Naive B cell (primary cell): ENCODE measurements at regions not wholly inside any gene's neighbourhood (a gene's known extent, or its start where the extent isn't known, plus 50 kb on each side); places are given as distances from the start of the nearest gene placed in this dataset.
"Not testable (repeated sequence)": the region's sequence is repeated elsewhere in the genome, so short reads cannot be mapped to it uniquely, and the experiment has no call there.

Experiments
- ATAC-seq, 2 donors: fragments of 150-1000 bp; cut with Tn5 transposase; 2 replicates each; pipeline ENCODE4 v1.10.0; 2021; ENCODE audit warnings: low read depth in 2 of 2, mild to moderate bottlenecking in 2 of 2, moderate library complexity in 2 of 2
- DNase-seq: peaks from one replicate; pipeline ENCODE4 v3.0.0; 2022
- H3K27ac Mint-ChIP-seq, 6 donors: one replicate each; pipeline ENCODE4 v1.8.0; 2020 to 2022; ENCODE audit warnings: mild to moderate bottlenecking in 6 of 6, mixed read lengths in 6 of 6, moderate library complexity in 5 of 6, inconsistent platforms in 2 of 6
- H3K27me3 Mint-ChIP-seq, 3 donors: one replicate each; pipeline ENCODE4 v1.8.0; 2021 to 2022; ENCODE audit warnings: mixed read lengths in 3 of 3, mild to moderate bottlenecking in 1 of 3
- H3K36me3 Mint-ChIP-seq, 2 donors: one replicate each; pipeline ENCODE4 v1.8.0; 2020 to 2022; ENCODE audit warnings: mixed read lengths in 2 of 2, inconsistent platforms in 1 of 2, mild to moderate bottlenecking in 1 of 2
- H3K4me1 Mint-ChIP-seq, 3 donors: one replicate each; pipeline ENCODE4 v1.8.0; 2020 to 2022; ENCODE audit warnings: mixed read lengths in 3 of 3, inconsistent platforms in 1 of 3, mild to moderate bottlenecking in 1 of 3, moderate library complexity in 1 of 3
- H3K4me3 Mint-ChIP-seq, 8 donors: one replicate each; pipeline ENCODE4 v1.8.0; 2020 to 2022; ENCODE audit warnings: mild to moderate bottlenecking in 8 of 8, mixed read lengths in 8 of 8, moderate library complexity in 8 of 8, inconsistent platforms in 2 of 8
- H3K9me3 Mint-ChIP-seq, 7 donors: one replicate each; pipeline ENCODE4 v1.8.0; 2020 to 2022; ENCODE audit warnings: mixed read lengths in 7 of 7, mild to moderate bottlenecking in 5 of 7, inconsistent platforms in 2 of 7, moderate library complexity in 1 of 7

DNA sequence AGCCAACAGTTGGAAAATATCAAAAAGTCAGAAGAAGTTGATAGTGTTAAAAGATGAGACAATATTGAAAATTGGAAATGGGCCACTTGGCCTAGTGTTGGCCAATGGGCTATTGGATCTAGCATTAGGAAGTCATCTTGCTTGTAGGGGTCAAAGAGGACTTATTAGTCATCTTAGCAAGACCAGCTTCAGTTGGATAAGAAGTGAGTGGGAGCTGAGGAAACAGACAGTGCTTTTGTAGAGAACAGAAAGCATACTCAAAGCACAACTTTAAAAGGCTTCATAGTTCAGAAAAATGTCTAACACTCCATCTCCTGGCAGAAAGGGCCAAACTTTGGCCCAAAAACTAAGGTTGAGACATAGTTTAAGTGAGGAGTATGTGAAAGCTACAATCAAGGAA, 139.9 kb upstream of the PKN2 start:
- Mint-ChIP-seq H3K36me3 (no peaks in the 10 kb centered on the region), H3K4me1 (no peaks in the 10 kb centered on the region), H3K4me3 (no peak overlapping the region), H3K9me3 (no peaks in the 10 kb centered on the region), H3K27ac (no peak overlapping the region), H3K27me3 (peaks cover 12 to 19% (median 16%) of the 10 kb centered on the region in 3 donors)
- ATAC-seq: no peak
- DNase-seq: no peak

GRCh38 chr1:88549536-88549935, 134.5 kb upstream of the PKN2 start:
- no peak for DNase-seq
- Mint-ChIP-seq H3K36me3 (no peaks in the 10 kb centered on the region), H3K27me3 (peaks cover 2 to 5% (median 2%) of the 10 kb centered on the region in 3 donors), H3K4me1 (no peaks in the 10 kb centered on the region), H3K27ac (no peak overlapping the region), H3K9me3 (no peaks in the 10 kb centered on the region), H3K4me3 (no peak overlapping the region)
- ATAC-seq: no peak

DNA sequence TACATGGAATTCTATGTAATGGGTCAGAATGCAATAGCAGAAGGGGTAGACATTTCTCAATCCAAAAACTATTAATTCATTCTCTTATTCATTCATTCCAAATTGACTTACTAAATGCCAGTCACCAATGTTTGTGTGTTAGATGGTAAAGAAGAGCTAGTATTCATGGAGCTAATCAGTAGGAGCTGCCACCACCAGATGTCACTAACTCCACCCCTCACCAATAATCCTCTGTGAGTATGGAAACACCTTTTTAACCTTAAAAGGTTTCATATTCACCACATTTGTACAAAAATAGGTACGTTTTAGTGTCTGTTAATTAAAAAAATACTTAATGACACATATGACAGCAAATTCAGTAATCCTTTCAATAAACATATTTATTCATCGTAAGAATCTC, 131.8 kb upstream of the PKN2 start:
- Mint-ChIP-seq H3K27ac (no peak overlapping the region), H3K36me3 (no peaks in the 10 kb centered on the region)
- no peak for ATAC-seq

DNA sequence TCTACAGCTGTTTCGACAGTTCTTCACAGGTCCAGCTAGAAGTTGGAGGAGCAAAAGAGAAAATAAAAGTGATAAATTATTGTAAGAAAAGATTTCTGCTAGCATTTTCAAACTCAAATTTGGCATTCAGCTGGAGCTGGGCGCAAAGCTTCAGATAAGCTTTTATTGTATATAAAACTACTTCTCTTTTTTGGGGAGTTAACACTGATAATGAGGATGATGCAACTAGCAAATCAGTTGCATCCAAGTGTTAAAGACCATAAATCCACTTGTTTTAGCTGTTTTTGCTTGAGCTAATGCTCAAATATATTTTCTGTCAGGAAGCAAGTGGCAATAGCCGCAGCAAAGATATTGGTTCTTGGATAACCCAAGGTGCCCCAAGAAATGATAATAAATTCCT, 127.1 kb upstream of the PKN2 start:
- no peaks in the 10 kb centered on the region for H3K9me3 Mint-ChIP-seq
- no peak overlapping the region for H3K27ac Mint-ChIP-seq
- DNase-seq (no peak), ATAC-seq (no peak)
- H3K27me3 Mint-ChIP-seq: no peaks in the 10 kb centered on the region
- H3K4me3 Mint-ChIP-seq: no peak overlapping the region
- no peaks in the 10 kb centered on the region for H3K36me3 Mint-ChIP-seq
- no peaks in the 10 kb centered on the region for H3K4me1 Mint-ChIP-seq

More for the DNA sequence above, 131.8 kb upstream of the PKN2 start:
- Mint-ChIP-seq H3K4me3 (no peak overlapping the region), H3K27me3 (no peaks in the 10 kb centered on the region), H3K4me1 (no peaks in the 10 kb centered on the region), H3K9me3 (no peaks in the 10 kb centered on the region)
- no peak for DNase-seq

GRCh38 chr1:88560621-88561020, 123.5 kb upstream of the PKN2 start:
- H3K4me1 Mint-ChIP-seq: no peaks in the 10 kb centered on the region
- no peaks in the 10 kb centered on the region for H3K36me3 Mint-ChIP-seq
- ATAC-seq: no peak

DNA sequence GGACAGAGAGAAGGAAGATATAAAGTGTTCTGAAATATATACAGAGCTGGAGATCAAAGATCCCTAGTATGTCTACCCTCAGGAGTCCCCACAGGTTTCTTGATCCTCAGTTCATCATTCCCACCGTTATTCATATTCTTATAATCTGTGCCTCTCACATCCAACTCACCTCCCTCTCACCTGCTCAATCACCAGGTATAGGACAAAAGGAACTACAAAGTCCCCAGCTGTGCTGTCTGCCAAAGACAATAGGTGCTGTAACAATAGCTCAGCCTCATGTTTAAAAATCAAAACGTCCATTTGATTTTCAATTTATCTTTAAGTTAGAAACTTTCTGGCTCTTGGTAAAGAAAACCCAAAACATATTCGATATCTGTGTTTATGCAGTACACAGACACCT, 121.1 kb upstream of the PKN2 start:
- Mint-ChIP-seq H3K4me3 (no peak overlapping the region), H3K9me3 (no peaks in the 10 kb centered on the region), H3K36me3 (no peaks in the 10 kb centered on the region), H3K4me1 (no peaks in the 10 kb centered on the region), H3K27me3 (peaks cover 0 to 4% (median 0%) of the 10 kb centered on the region in 3 donors), H3K27ac (no peak overlapping the region)
- DNase-seq (no peak), ATAC-seq (no peak)

More at GRCh38 chr1:88560621-88561020, 123.5 kb upstream of the PKN2 start:
- Mint-ChIP-seq H3K27ac (no peak overlapping the region), H3K27me3 (peaks cover 0 to 4% (median 0%) of the 10 kb centered on the region in 3 donors), H3K9me3 (no peaks in the 10 kb centered on the region), H3K4me3 (no peak overlapping the region)
- DNase-seq: no peak

GRCh38 chr1:88566615-88567387, 117.3 kb upstream of the PKN2 start:
- ATAC-seq (no peak), DNase-seq (no peak)
- Mint-ChIP-seq H3K9me3 (no peaks in the 10 kb centered on the region), H3K36me3 (no peaks in the 10 kb centered on the region), H3K27ac (no peak overlapping the region), H3K27me3 (peaks cover 6 to 12% (median 10%) of the 10 kb centered on the region in 3 donors), H3K4me3 (no peak overlapping the region), H3K4me1 (no peaks in the 10 kb centered on the region)

GRCh38 chr1:88571506-88571905, 112.6 kb upstream of the PKN2 start:
- Mint-ChIP-seq H3K27ac (peak overlapping the region in 1 of 6 donors; percentile 29), H3K27me3 (peaks cover 11 to 19% (median 16%) of the 10 kb centered on the region in 3 donors), H3K4me3 (no peak overlapping the region), H3K4me1 (no peaks in the 10 kb centered on the region), H3K9me3 (no peaks in the 10 kb centered on the region), H3K36me3 (no peaks in the 10 kb centered on the region)
- DNase-seq (no peak), ATAC-seq (no peak)

GRCh38 chr1:88579598-88579997, 104.5 kb upstream of the PKN2 start:
- Mint-ChIP-seq H3K36me3 (no peaks in the 10 kb centered on the region), H3K27me3 (peaks cover 21 to 47% (median 21%) of the 10 kb centered on the region in 3 donors), H3K27ac (no peak overlapping the region), H3K4me1 (no peaks in the 10 kb centered on the region), H3K4me3 (no peak overlapping the region), H3K9me3 (peaks cover 0 to 5% (median 0%) of the 10 kb centered on the region in 7 donors)
- no peak for ATAC-seq
- DNase-seq: no peak

DNA sequence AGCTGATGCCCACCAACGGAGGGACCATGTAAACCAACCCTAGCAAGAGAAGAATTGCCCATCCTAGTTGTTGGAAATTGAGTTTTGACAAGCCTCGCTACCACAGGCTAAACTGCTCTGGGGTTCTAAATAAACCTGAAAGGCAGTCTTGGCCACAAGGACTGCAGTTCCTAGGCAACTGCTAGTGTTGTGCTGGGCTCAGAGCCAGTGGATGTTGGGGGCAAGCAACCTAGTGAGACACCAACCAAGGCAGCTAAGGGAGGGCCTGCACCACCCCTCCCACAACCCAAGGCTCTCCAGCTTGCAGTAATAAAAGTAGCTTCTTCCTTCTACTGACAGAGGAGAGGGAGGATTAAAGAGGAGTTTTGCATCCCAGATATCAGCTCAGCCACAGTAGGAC, 102.4 kb upstream of the PKN2 start:
- H3K4me1 Mint-ChIP-seq: no peaks in the 10 kb centered on the region
- DNase-seq (no peak), ATAC-seq (no peak)
- H3K36me3 Mint-ChIP-seq: peaks cover 0 to 11% of the 10 kb centered on the region in 2 donors
- peaks cover 0 to 13% (median 3%) of the 10 kb centered on the region in 7 donors for H3K9me3 Mint-ChIP-seq
- H3K27ac Mint-ChIP-seq: no peak overlapping the region
- H3K4me3 Mint-ChIP-seq: no peak overlapping the region
- peaks cover 15 to 62% (median 42%) of the 10 kb centered on the region in 3 donors for H3K27me3 Mint-ChIP-seq

- H3K9me3 Mint-ChIP-seq: peaks cover 0 to 27% (median 12%) of the 10 kb centered on the region in 7 donors
- H3K36me3 Mint-ChIP-seq: no peaks in the 10 kb centered on the region
- no peak overlapping the region for H3K4me3 Mint-ChIP-seq
- no peaks in the 10 kb centered on the region for H3K4me1 Mint-ChIP-seq
- H3K27me3 Mint-ChIP-seq: peaks cover 4 to 10% (median 8%) of the 10 kb centered on the region in 3 donors
- ATAC-seq: no peak
- no peak for DNase-seq
- no peak overlapping the region for H3K27ac Mint-ChIP-seq
Observed at GRCh38 chr1:88593358-88593757, 90.7 kb upstream of the PKN2 start.

DNA sequence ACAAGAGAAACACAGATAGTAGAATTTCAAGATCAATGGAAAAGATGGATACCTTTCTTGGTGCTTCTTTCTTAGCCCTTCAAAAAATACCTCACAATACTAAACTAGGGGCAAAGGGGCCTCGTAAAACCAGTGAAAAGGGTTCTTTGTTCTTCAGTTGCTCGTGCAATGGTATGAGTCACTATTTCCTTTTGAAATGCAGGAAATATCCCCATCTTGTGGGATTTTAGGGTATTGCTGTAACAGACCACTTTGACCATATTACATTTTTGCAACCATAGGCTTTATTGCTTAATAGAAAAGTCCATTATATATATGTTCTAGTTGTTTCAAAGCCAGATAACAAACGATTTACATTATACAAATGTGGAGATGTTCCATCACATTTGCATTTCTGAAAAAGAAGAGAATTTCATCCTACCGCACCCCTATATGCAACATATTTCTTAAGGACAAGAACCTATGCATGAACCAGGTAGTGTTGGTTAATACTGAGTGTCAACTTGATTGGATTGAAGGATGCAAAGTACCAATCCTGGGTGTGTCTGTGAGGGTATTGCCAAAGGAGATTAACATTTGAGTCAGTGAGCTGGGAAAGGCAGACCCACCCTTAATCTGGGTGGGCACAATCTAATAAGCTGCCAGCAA, 88.6 kb upstream of the PKN2 start:
- Mint-ChIP-seq H3K27me3 (peaks cover 4 to 15% (median 6%) of the 10 kb centered on the region in 3 donors), H3K36me3 (no peaks in the 10 kb centered on the region), H3K4me3 (no peak overlapping the region), H3K4me1 (no peaks in the 10 kb centered on the region), H3K9me3 (peaks cover 0 to 31% (median 10%) of the 10 kb centered on the region in 7 donors), H3K27ac (no peak overlapping the region)
- no peak for DNase-seq
- ATAC-seq: no peak

DNA sequence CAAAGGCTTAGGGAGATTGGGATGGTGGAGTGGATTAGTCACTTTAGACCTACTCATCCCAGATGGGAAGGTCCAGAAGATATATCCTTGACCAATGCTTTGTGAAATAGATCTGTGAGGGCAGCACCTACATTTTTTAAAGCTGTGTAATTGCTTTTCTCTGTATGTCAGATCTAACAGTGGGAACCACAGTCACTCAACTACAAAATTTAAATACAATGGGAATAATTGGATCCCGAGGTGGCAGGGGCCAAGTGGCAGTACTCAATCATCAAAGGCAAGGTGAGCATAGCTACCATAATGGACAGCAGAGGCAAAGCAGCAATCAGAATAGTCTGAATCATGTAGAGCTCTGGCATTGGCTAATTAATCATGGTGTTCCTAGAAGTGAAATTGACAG, 86.1 kb upstream of the PKN2 start:
- H3K27me3 Mint-ChIP-seq, H3K27ac Mint-ChIP-seq, DNase-seq, H3K4me3 Mint-ChIP-seq, H3K36me3 Mint-ChIP-seq, H3K4me1 Mint-ChIP-seq, ATAC-seq: not testable (repeated sequence)
- peaks cover 0 to 23% (median 10%) of the 10 kb centered on the region in 7 donors for H3K9me3 Mint-ChIP-seq
